GM21390 (cell line): ENCODE measurements at regions not wholly inside any gene's neighbourhood (a gene's known extent, or its start where the extent isn't known, plus 50 kb on each side); places are given as distances from the start of the nearest gene placed in this dataset.
"Not testable (repeated sequence)": the region's sequence is repeated elsewhere in the genome, so short reads cannot be mapped to it uniquely, and the experiment has no call there.

ENCODE experiments used
- ATAC-seq: cut with Tn5 transposase; IDR thresholded peaks from one replicate; pipeline ENCODE4 v1.9.1; 2021; ENCODE audit not compliant: unreplicated experiment

GRCh38 chr4:153877898-153878297, 89.0 kb upstream of the SFRP2 start:
- ATAC-seq = no peak

- no peak for ATAC-seq
These were observed 84.9 kb upstream of the SFRP2 start for GRCh38 chr4:153873741-153874140.

- ATAC-seq = not testable (repeated sequence)
These were observed 77.9 kb upstream of the SFRP2 start for GRCh38 chr4:153866766-153867165.

- no peak for ATAC-seq
These were observed 63.6 kb upstream of the SFRP2 start for GRCh38 chr4:153852501-153852900.

GRCh38 chr4:153850533-153851280, 61.8 kb upstream of the SFRP2 start:
- ATAC-seq = no peak

GRCh38 chr4:153844144-153844543, 55.3 kb upstream of the SFRP2 start:
- ATAC-seq = no peak
